Heart left ventricle (tissue), 13 donors: ENCODE measurements at regions not wholly inside any gene's neighbourhood (a gene's known extent, or its start where the extent isn't known, plus 50 kb on each side); places are given as distances from the start of the nearest gene placed in this dataset.

Experiments used
- POLR2A ChIP-seq, 2 donors: fragments of 450-650 bp; IDR thresholded peaks; one replicate each; pipeline ENCODE4 v1.6.1; 2017; ENCODE audit warnings: antibody characterized with exemption in 2 of 2, mild to moderate bottlenecking in 2 of 2, moderate library complexity in 2 of 2
- TF ChIP-seq, protein P1 (sequence below), 12 donors: fragments of 200-600 bp; sonication (generic) in 4 of 12; IDR thresholded peaks; one replicate each; pipeline versions ENCODE4 v1.5.0 to v1.8.0; 2018 to 2022; ENCODE audit warnings: antibody characterized with exemption in 12 of 12, mild to moderate bottlenecking in 5 of 12
- donor health status: ischemic (EF 13 %, LVEDD 7.1; RV severe dilation, severe dysfunction).
- donor health status: DM: no; HTN: yes; CAD: no.
- donor health status: DM: no; HTN: no; CAD: no.
- donor health status: ischemic (EF 25% LVEDD 6.9; RV normal size, moderate dysfunction).
- donor health status: ischemic (EF 25% LVEDD 5.7; RV mildly dilated, moderate dysfunction).
- donor health status: ischemic (EF 35%, LVEDD 5.7; RV mildly dilated, moderate dysfunction).
- donor health status: nonischemic (EF 11% LVEDD 7.7; RV severe dilation, severe dysfunction).
- donor health status: DM: yes; HTN: yes; CAD: no.
- donor health status: PGD.
- donor health status: ischemic (EF 29% LVEDD 5.4; RV normal size, mild dysfunction).
- donor health status: nonischemic (EF 23%, LVEDD 6.1; RV moderate dilation, normal function).

GRCh38 chrX:13511944-13512330 is 57.5 kb upstream of the EGFL6 start:
- no peak for TF ChIP-seq POLR2A (IDR thresholded peaks at IDR 0.05)
- TF ChIP-seq, protein P1, sequence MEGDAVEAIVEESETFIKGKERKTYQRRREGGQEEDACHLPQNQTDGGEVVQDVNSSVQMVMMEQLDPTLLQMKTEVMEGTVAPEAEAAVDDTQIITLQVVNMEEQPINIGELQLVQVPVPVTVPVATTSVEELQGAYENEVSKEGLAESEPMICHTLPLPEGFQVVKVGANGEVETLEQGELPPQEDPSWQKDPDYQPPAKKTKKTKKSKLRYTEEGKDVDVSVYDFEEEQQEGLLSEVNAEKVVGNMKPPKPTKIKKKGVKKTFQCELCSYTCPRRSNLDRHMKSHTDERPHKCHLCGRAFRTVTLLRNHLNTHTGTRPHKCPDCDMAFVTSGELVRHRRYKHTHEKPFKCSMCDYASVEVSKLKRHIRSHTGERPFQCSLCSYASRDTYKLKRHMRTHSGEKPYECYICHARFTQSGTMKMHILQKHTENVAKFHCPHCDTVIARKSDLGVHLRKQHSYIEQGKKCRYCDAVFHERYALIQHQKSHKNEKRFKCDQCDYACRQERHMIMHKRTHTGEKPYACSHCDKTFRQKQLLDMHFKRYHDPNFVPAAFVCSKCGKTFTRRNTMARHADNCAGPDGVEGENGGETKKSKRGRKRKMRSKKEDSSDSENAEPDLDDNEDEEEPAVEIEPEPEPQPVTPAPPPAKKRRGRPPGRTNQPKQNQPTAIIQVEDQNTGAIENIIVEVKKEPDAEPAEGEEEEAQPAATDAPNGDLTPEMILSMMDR (IDR thresholded peaks at IDR 0.05) = no peak
